ENCODE measurements at regions not wholly inside any gene's neighbourhood (a gene's known extent, or its start where the extent isn't known, plus 50 kb on each side); places are given as distances from the start of the nearest gene placed in this dataset.

- TF ChIP-seq SP1 (IDR thresholded peaks at IDR 0.05) (no peak), LEF1 (IDR thresholded peaks at IDR 0.05; ENCODE audit: borderline replicate concordance) (no peak), ELF4 (IDR thresholded peaks at IDR 0.05) (no peak), FOXK2 (IDR thresholded peaks at IDR 0.05) (no peak), FOXA1 (IDR thresholded peaks at IDR 0.05) (no peak), ZNF384 (IDR thresholded peaks at IDR 0.05) (no peak), TARDBP (IDR thresholded peaks at IDR 0.05) (no peak), L3MBTL2 (conservative IDR thresholded peaks at IDR 0.05) (no peak)
Measured at GRCh38 chr1:219724440-219724839, 111.5 kb upstream of the ZC3H11B start.

All from HEK293T (cell line).